GM23338 (cell line): ENCODE measurements at regions not wholly inside any gene's neighbourhood (a gene's known extent, or its start where the extent isn't known, plus 50 kb on each side); places are given as distances from the start of the nearest gene placed in this dataset.

ENCODE experiments used
- ATAC-seq: fragments of 200-7000 bp; cut with Tn5 transposase; 3 replicates; pipeline ENCODE4 v1.9.1; 2020
- DNase-seq: peaks from one replicate; pipeline ENCODE4 v3.0.0-alpha.2; 2015; ENCODE audit warnings: low spot score
- H2AFZ ChIP-seq: fragments of 200-600 bp; sonication (generic); 2 replicates; pipeline ENCODE4 v1.8.0; 2016; ENCODE audit warnings: antibody characterized with exemption, mild to moderate bottlenecking, moderate library complexity
- H3F3A ChIP-seq: fragments of 200-600 bp; sonication (generic); replicated peaks from 2 replicates; pipeline ENCODE4 v1.8.0; 2017; ENCODE audit warnings: antibody characterized with exemption, mixed run types, low read depth
- H3K27ac ChIP-seq: fragments of 200-600 bp; sonication (generic); 2 replicates; pipeline ENCODE4 v1.6.1; 2016; ENCODE audit warnings: low read depth
- H3K27me3 ChIP-seq: fragments of 200-600 bp; sonication (generic); 2 replicates; pipeline ENCODE4 v1.8.0; 2016; ENCODE audit warnings: mild to moderate bottlenecking, mixed run types, moderate library complexity; ENCODE audit not compliant: insufficient read depth
- H3K36me3 ChIP-seq: fragments of 200-600 bp; sonication (generic); 2 replicates; pipeline ENCODE4 v1.8.0; 2016; ENCODE audit warnings: mild to moderate bottlenecking; ENCODE audit not compliant: insufficient read depth
- H3K4me1 ChIP-seq: fragments of 200-600 bp; sonication (generic); 2 replicates; pipeline ENCODE4 v1.8.0; 2016; ENCODE audit warnings: mild to moderate bottlenecking, moderate library complexity; ENCODE audit not compliant: insufficient read depth
- H3K4me2 ChIP-seq: fragments of 200-600 bp; sonication (generic); 2 replicates; pipeline ENCODE4 v1.7.1; 2017; ENCODE audit warnings: mixed run types
- H3K4me3 ChIP-seq: fragments of 200-600 bp; sonication (generic); 2 replicates; pipeline ENCODE4 v1.6.1; 2016; ENCODE audit warnings: mixed run types
- H3K79me2 ChIP-seq: fragments of 200-600 bp; sonication (generic); replicated peaks from 2 replicates; pipeline ENCODE4 v1.8.0; 2017; ENCODE audit warnings: mild to moderate bottlenecking; ENCODE audit not compliant: insufficient read depth
- H3K9me2 ChIP-seq: fragments of 200-600 bp; sonication (generic); 2 replicates; pipeline ENCODE4 v1.8.0; 2017; ENCODE audit not compliant: insufficient read depth
- H4K20me1 ChIP-seq: fragments of 200-600 bp; sonication (generic); replicated peaks from 2 replicates; pipeline ENCODE4 v1.8.0; 2017; ENCODE audit warnings: mild to moderate bottlenecking; ENCODE audit not compliant: insufficient read depth
- H3K27ac Mint-ChIP-seq: 2 replicates; pipeline ENCODE4 v1.8.0; 2020; ENCODE audit warnings: inconsistent platforms, mild to moderate bottlenecking, moderate library complexity, mixed read lengths
- H3K27me3 Mint-ChIP-seq: 3 replicates; pipeline ENCODE4 v1.8.0; 2022; ENCODE audit warnings: low read depth, mild to moderate bottlenecking, moderate library complexity, mixed read lengths, inconsistent platforms; ENCODE audit not compliant: insufficient read depth, poor library complexity
- H3K36me3 Mint-ChIP-seq: 3 replicates; pipeline ENCODE4 v1.8.0; 2021; ENCODE audit warnings: low read depth, mild to moderate bottlenecking, inconsistent platforms, moderate library complexity, mixed read lengths
- H3K4me1 Mint-ChIP-seq: 3 replicates; pipeline ENCODE4 v1.8.0; 2020; ENCODE audit warnings: mild to moderate bottlenecking, inconsistent platforms, mixed read lengths
- H3K4me3 Mint-ChIP-seq: 3 replicates; pipeline ENCODE4 v1.8.0; 2021; ENCODE audit warnings: moderate library complexity, mild to moderate bottlenecking, inconsistent platforms, mixed read lengths
- H3K9me3 Mint-ChIP-seq: 3 replicates; pipeline ENCODE4 v1.8.0; 2020; ENCODE audit warnings: moderate library complexity, mild to moderate bottlenecking, inconsistent platforms, mixed read lengths
- CREB1 ChIP-seq: fragments of 250-450 bp; sonication (Bioruptor Pico); IDR thresholded peaks from 2 replicates; pipeline ENCODE4 v1.5.0; 2020; ENCODE audit warnings: low read depth, mild to moderate bottlenecking, moderate library complexity
- ETS1 ChIP-seq: IDR thresholded peaks from 2 replicates; pipeline ENCODE4 v1.6.1; 2016; ENCODE audit warnings: antibody characterized with exemption
- EZH2 ChIP-seq: fragments of 200-600 bp; sonication (generic); IDR thresholded peaks from one replicate; pipeline ENCODE4 v1.8.0; 2017; ENCODE audit warnings: antibody characterized with exemption, mild to moderate bottlenecking, low read depth; ENCODE audit not compliant: unreplicated experiment
- EZH2phosphoT487 ChIP-seq: fragments of 200-600 bp; sonication (generic); IDR thresholded peaks from one replicate; pipeline ENCODE4 v1.8.1; 2018; ENCODE audit warnings: antibody characterized with exemption; ENCODE audit not compliant: unreplicated experiment
- JUNB ChIP-seq: IDR thresholded peaks from one replicate; pipeline ENCODE4 v1.6.1; 2016; ENCODE audit warnings: antibody characterized with exemption; ENCODE audit not compliant: unreplicated experiment
- NANOG ChIP-seq: IDR thresholded peaks from 2 replicates; pipeline ENCODE4 v1.6.1; 2016; ENCODE audit warnings: antibody characterized with exemption, borderline replicate concordance
- POLR2AphosphoS5 ChIP-seq: IDR thresholded peaks from 2 replicates; pipeline ENCODE4 v1.6.1; 2016; ENCODE audit warnings: antibody characterized with exemption, low read depth
- REST ChIP-seq: IDR thresholded peaks from one replicate; pipeline ENCODE4 v1.6.1; 2018; ENCODE audit warnings: antibody characterized with exemption; ENCODE audit not compliant: unreplicated experiment
- STAT1 ChIP-seq: IDR thresholded peaks from one replicate; pipeline ENCODE4 v1.6.1; 2016; ENCODE audit warnings: antibody characterized with exemption; ENCODE audit not compliant: unreplicated experiment
- ZNF114 ChIP-seq: fragments of 250-450 bp; sonication (Bioruptor Pico); IDR thresholded peaks from 2 replicates; pipeline ENCODE4 v1.5.0; 2020; ENCODE audit warnings: mild to moderate bottlenecking, moderate library complexity
- ZNF331 ChIP-seq: fragments of 250-450 bp; sonication (Bioruptor Pico); IDR thresholded peaks from 2 replicates; pipeline ENCODE4 v1.5.0; 2020; ENCODE audit warnings: low read depth, mild to moderate bottlenecking, moderate library complexity

DNA sequence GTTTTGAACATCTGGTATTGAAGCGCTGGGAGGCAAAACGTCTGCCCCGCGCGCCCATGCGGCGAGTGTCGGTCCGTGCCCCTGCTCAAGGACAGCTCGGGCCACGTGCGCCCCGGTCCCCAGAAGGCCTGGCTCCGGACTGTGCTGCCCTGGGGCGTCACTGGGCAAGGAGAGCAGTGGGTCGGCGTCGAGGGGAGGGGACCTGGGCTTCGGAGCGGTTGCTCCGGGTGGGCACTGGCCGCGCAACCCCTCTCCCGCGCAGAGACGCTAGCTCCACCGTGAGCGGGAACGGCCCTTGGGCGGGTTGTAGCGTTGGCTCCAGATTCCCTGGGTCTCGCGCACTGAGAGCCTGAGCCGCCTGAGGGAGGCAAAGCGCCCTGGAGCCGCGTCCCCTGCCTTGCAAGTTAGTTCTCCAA, 304.2 kb upstream of the HSFY2 start:
- DNase-seq: peak; percentile 63
- H3K27me3 ChIP-seq: 0 out of 2 replicates have a peak, but pooled peaks cover 3% of the 10 kb centered on the region
- no peaks in the 10 kb centered on the region; the same call in 1 of the 2 replicates for H3F3A ChIP-seq
- peaks cover 30% of the 10 kb centered on the region for H3K79me2 ChIP-seq
- H3K4me3 ChIP-seq: peak overlapping the region; percentile 59
- peak overlapping the region; percentile 70 for H3K4me2 ChIP-seq
- no peak overlapping the region for H2AFZ ChIP-seq
- peaks cover 10% of the 10 kb centered on the region for H3K4me1 ChIP-seq
- no peaks in the 10 kb centered on the region for H3K36me3 ChIP-seq
- peak; percentile 45 for ATAC-seq
- TF ChIP-seq REST: no peak
- no peak for TF ChIP-seq STAT1
- TF ChIP-seq POLR2AphosphoS5: no peak
- no peak for TF ChIP-seq ETS1
- TF ChIP-seq ZNF114 (CRISPR knock-in tag): no peak
- no peak for TF ChIP-seq EZH2phosphoT487
- no peak for TF ChIP-seq EZH2
- no peak for TF ChIP-seq CREB1 (CRISPR knock-in tag)
- no peak for TF ChIP-seq NANOG
- no peak for TF ChIP-seq JUNB
- Mint-ChIP-seq H3K36me3 (no peaks in the 10 kb centered on the region), H3K4me3 (peak overlapping the region; percentile 72; the same call in 2 of the 3 replicates), H3K27ac (no peak overlapping the region), H3K27me3 (peaks cover 3% of the 10 kb centered on the region), H3K9me3 (no peaks in the 10 kb centered on the region; the same call in 2 of the 3 replicates), H3K4me1 (peaks cover 10% of the 10 kb centered on the region; the same call in 1 of the 3 replicates)
- H4K20me1 ChIP-seq: no peaks in the 10 kb centered on the region
- no peak overlapping the region for H3K27ac ChIP-seq
- H3K9me2 ChIP-seq: no peaks in the 10 kb centered on the region

GRCh38 chrY:19076846-19077697, 303.5 kb upstream of the HSFY2 start:
- H3K4me2 ChIP-seq: peak overlapping the region; percentile 70
- no peaks in the 10 kb centered on the region; the same call in 1 of the 2 replicates for H3F3A ChIP-seq
- no peaks in the 10 kb centered on the region for H3K9me2 ChIP-seq
- H4K20me1 ChIP-seq: no peaks in the 10 kb centered on the region
- peak overlapping the region; percentile 59 for H3K4me3 ChIP-seq
- H3K27ac Mint-ChIP-seq: no peak overlapping the region
- H3K4me1 Mint-ChIP-seq: peaks cover 13% of the 10 kb centered on the region; the same call in 2 of the 3 replicates
- H3K27me3 Mint-ChIP-seq: peaks cover 3% of the 10 kb centered on the region
- peak overlapping the region; percentile 72; the same call in 2 of the 3 replicates for H3K4me3 Mint-ChIP-seq
- H3K9me3 Mint-ChIP-seq: no peaks in the 10 kb centered on the region; the same call in 2 of the 3 replicates
- DNase-seq (peak; percentile 72), ATAC-seq (peak; percentile 44)
- no peak overlapping the region for H2AFZ ChIP-seq
- H3K4me1 ChIP-seq: peaks cover 10% of the 10 kb centered on the region
- H3K36me3 Mint-ChIP-seq: no peaks in the 10 kb centered on the region
- peaks cover 36% of the 10 kb centered on the region for H3K79me2 ChIP-seq
- 0 out of 2 replicates have a peak, but pooled peaks cover 3% of the 10 kb centered on the region for H3K27me3 ChIP-seq
- H3K36me3 ChIP-seq: no peaks in the 10 kb centered on the region
- no peak overlapping the region for H3K27ac ChIP-seq
- TF ChIP-seq ZNF331 (CRISPR knock-in tag) (no peak), ETS1 (no peak), JUNB (no peak), EZH2 (no peak), STAT1 (no peak), EZH2phosphoT487 (no peak), ZNF114 (CRISPR knock-in tag) (no peak), REST (no peak)
